ENCODE measurements at regions not wholly inside any gene's neighbourhood (a gene's known extent, or its start where the extent isn't known, plus 50 kb on each side); places are given as distances from the start of the nearest gene placed in this dataset.
"Not testable (repeated sequence)": the region's sequence is repeated elsewhere in the genome, so short reads cannot be mapped to it uniquely, and the experiment has no call there.

GRCh38 chr4:170888660-170889059 is 798.9 kb upstream of the AADAT start:
- no peaks in the 10 kb centered on the region for H3K36me3 ChIP-seq (ENCODE audit: control insufficient read depth in 2 of 3, insufficient read depth in 3 of 3, low read length in 3 of 3)
- Mint-ChIP-seq H3K27me3 (no peaks in the 10 kb centered on the region), H3K4me1 (peaks cover 0 to 1% (median 0%) of the 10 kb centered on the region in 7 donors), H3K27ac (no peak overlapping the region), H3K9me3 (peaks cover 0 to 30% (median 2%) of the 10 kb centered on the region in 11 donors), H3K36me3 (no peaks in the 10 kb centered on the region), H3K4me3 (no peak overlapping the region)
- no peaks in the 10 kb centered on the region for H3K9me3 ChIP-seq (ENCODE audit: control insufficient read depth in 2 of 3, low read length in 3 of 3)
- DNase-seq (no peak), ATAC-seq (no peak)
- intact Hi-C loops (cut with micrococcal nuclease), result no loop called here
- no peaks in the 10 kb centered on the region for H3K4me1 ChIP-seq (ENCODE audit: control insufficient read depth in 2 of 2, insufficient read depth in 2 of 2, low read length in 2 of 2)
- ChIA-PET CTCF (no interaction called here), POLR2A (no interaction called here)
- H3K4me3 ChIP-seq (ENCODE audit: low read length), result no peak overlapping the region
- no peak overlapping the region for H3K27ac ChIP-seq (ENCODE audit: low read depth, low read length)
- no peaks in the 10 kb centered on the region for H3K27me3 ChIP-seq (ENCODE audit: control insufficient read depth in 2 of 2, insufficient read depth in 2 of 2, low read length in 2 of 2)

- Mint-ChIP-seq H3K9me3 (peaks cover 0 to 28% (median 2%) of the 10 kb centered on the region in 11 donors), H3K36me3 (no peaks in the 10 kb centered on the region), H3K4me3 (no peak overlapping the region), H3K4me1 (peaks cover 0 to 1% (median 0%) of the 10 kb centered on the region in 7 donors), H3K27ac (no peak overlapping the region), H3K27me3 (no peaks in the 10 kb centered on the region)
- Histone ChIP-seq H3K27ac (ENCODE audit: low read depth, low read length) (no peak overlapping the region), H3K4me3 (ENCODE audit: low read length) (no peak overlapping the region), H3K36me3 (ENCODE audit: control insufficient read depth in 2 of 3, insufficient read depth in 3 of 3, low read length in 3 of 3) (no peaks in the 10 kb centered on the region), H3K27me3 (ENCODE audit: control insufficient read depth in 2 of 2, insufficient read depth in 2 of 2, low read length in 2 of 2) (no peaks in the 10 kb centered on the region), H3K4me1 (ENCODE audit: control insufficient read depth in 2 of 2, insufficient read depth in 2 of 2, low read length in 2 of 2) (no peaks in the 10 kb centered on the region), H3K9me3 (ENCODE audit: control insufficient read depth in 2 of 3, low read length in 3 of 3) (no peaks in the 10 kb centered on the region)
- ATAC-seq (no peak), DNase-seq (no peak)
- ChIA-PET POLR2A (no interaction called here), CTCF (no interaction called here)
- intact Hi-C loops (cut with micrococcal nuclease), result no loop called here
Measured at GRCh38 chr4:170887396-170887795, 797.6 kb upstream of the AADAT start.

- H3K9me3 Mint-ChIP-seq, result peaks cover 0 to 21% (median 1%) of the 10 kb centered on the region in 11 donors
- POLR2A ChIA-PET, result no interaction called here
- no peaks in the 10 kb centered on the region for H3K9me3 ChIP-seq (ENCODE audit: control insufficient read depth in 2 of 3, low read length in 3 of 3)
- intact Hi-C loops (cut with micrococcal nuclease), result no loop called here
- no peak overlapping the region for H3K4me3 ChIP-seq (ENCODE audit: low read length)
- no peaks in the 10 kb centered on the region for H3K4me1 ChIP-seq (ENCODE audit: control insufficient read depth in 2 of 2, insufficient read depth in 2 of 2, low read length in 2 of 2)
- H3K27me3 ChIP-seq (ENCODE audit: control insufficient read depth in 2 of 2, insufficient read depth in 2 of 2, low read length in 2 of 2), result no peaks in the 10 kb centered on the region
- no peak overlapping the region for H3K4me3 Mint-ChIP-seq
- CTCF ChIA-PET, result no interaction called here
- peaks cover 0 to 1% (median 0%) of the 10 kb centered on the region in 7 donors for H3K4me1 Mint-ChIP-seq
- H3K27me3 Mint-ChIP-seq, result no peaks in the 10 kb centered on the region
- no peak overlapping the region for H3K27ac Mint-ChIP-seq
- H3K36me3 ChIP-seq (ENCODE audit: control insufficient read depth in 2 of 3, insufficient read depth in 3 of 3, low read length in 3 of 3), result no peaks in the 10 kb centered on the region
- no peak overlapping the region for H3K27ac ChIP-seq (ENCODE audit: low read depth, low read length)
- no peaks in the 10 kb centered on the region for H3K36me3 Mint-ChIP-seq
- no peak for DNase-seq
- ATAC-seq, result no peak
Measured at GRCh38 chr4:170884969-170885570, 795.3 kb upstream of the AADAT start.

- H3K36me3 ChIP-seq (ENCODE audit: control insufficient read depth in 2 of 3, insufficient read depth in 3 of 3, low read length in 3 of 3); H3K4me1 Mint-ChIP-seq; intact Hi-C loops (cut with micrococcal nuclease); H3K4me1 ChIP-seq (ENCODE audit: control insufficient read depth in 2 of 2, insufficient read depth in 2 of 2, low read length in 2 of 2); H3K27ac Mint-ChIP-seq; ATAC-seq; H3K27me3 Mint-ChIP-seq; H3K9me3 ChIP-seq (ENCODE audit: control insufficient read depth in 2 of 3, low read length in 3 of 3); H3K4me3 ChIP-seq (ENCODE audit: low read length); DNase-seq; H3K27ac ChIP-seq (ENCODE audit: low read depth, low read length); POLR2A ChIA-PET; CTCF ChIA-PET; H3K4me3 Mint-ChIP-seq; H3K36me3 Mint-ChIP-seq; H3K27me3 ChIP-seq (ENCODE audit: control insufficient read depth in 2 of 2, insufficient read depth in 2 of 2, low read length in 2 of 2): not testable (repeated sequence)
- peaks cover 0 to 18% (median 0%) of the 10 kb centered on the region in 11 donors for H3K9me3 Mint-ChIP-seq
Measured at GRCh38 chr4:170881646-170882045, 791.9 kb upstream of the AADAT start.

GRCh38 chr4:170875868-170876267 is 786.1 kb upstream of the AADAT start:
- Histone ChIP-seq H3K4me3 (ENCODE audit: low read length) (no peak overlapping the region), H3K4me1 (ENCODE audit: control insufficient read depth in 2 of 2, insufficient read depth in 2 of 2, low read length in 2 of 2) (no peaks in the 10 kb centered on the region), H3K36me3 (ENCODE audit: control insufficient read depth in 2 of 3, insufficient read depth in 3 of 3, low read length in 3 of 3) (no peaks in the 10 kb centered on the region), H3K27me3 (ENCODE audit: control insufficient read depth in 2 of 2, insufficient read depth in 2 of 2, low read length in 2 of 2) (no peaks in the 10 kb centered on the region), H3K9me3 (ENCODE audit: control insufficient read depth in 2 of 3, low read length in 3 of 3) (peaks cover 0 to 4% (median 0%) of the 10 kb centered on the region in 3 experiments), H3K27ac (ENCODE audit: low read depth, low read length) (no peak overlapping the region)
- ChIA-PET CTCF (no interaction called here), POLR2A (no interaction called here)
- no peaks in the 10 kb centered on the region for H3K4me1 Mint-ChIP-seq
- intact Hi-C loops (cut with micrococcal nuclease), result no loop called here
- ATAC-seq (no peak), DNase-seq (no peak)
- no peaks in the 10 kb centered on the region for H3K36me3 Mint-ChIP-seq
- H3K27ac Mint-ChIP-seq, result no peak overlapping the region
- peaks cover 0 to 14% (median 0%) of the 10 kb centered on the region in 11 donors for H3K9me3 Mint-ChIP-seq
- no peaks in the 10 kb centered on the region for H3K27me3 Mint-ChIP-seq
- H3K4me3 Mint-ChIP-seq, result no peak overlapping the region

GRCh38 chr4:170872794-170873193 is 783.0 kb upstream of the AADAT start:
- DNase-seq, result no peak
- ChIA-PET CTCF (no interaction called here), POLR2A (no interaction called here)
- H3K4me3 Mint-ChIP-seq, result no peak overlapping the region
- H3K27me3 ChIP-seq (ENCODE audit: control insufficient read depth in 2 of 2, insufficient read depth in 2 of 2, low read length in 2 of 2), result no peaks in the 10 kb centered on the region
- H3K36me3 ChIP-seq (ENCODE audit: control insufficient read depth in 2 of 3, insufficient read depth in 3 of 3, low read length in 3 of 3), result no peaks in the 10 kb centered on the region
- H3K27me3 Mint-ChIP-seq, result no peaks in the 10 kb centered on the region
- no peaks in the 10 kb centered on the region for H3K4me1 ChIP-seq (ENCODE audit: control insufficient read depth in 2 of 2, insufficient read depth in 2 of 2, low read length in 2 of 2)
- H3K4me1 Mint-ChIP-seq, result no peaks in the 10 kb centered on the region
- ATAC-seq, result no peak
- no peak overlapping the region for H3K27ac Mint-ChIP-seq
- peaks cover 0 to 28% (median 3%) of the 10 kb centered on the region in 11 donors for H3K9me3 Mint-ChIP-seq
- H3K9me3 ChIP-seq (ENCODE audit: control insufficient read depth in 2 of 3, low read length in 3 of 3), result peaks cover 0 to 4% (median 0%) of the 10 kb centered on the region in 3 experiments
- H3K27ac ChIP-seq (ENCODE audit: low read depth, low read length), result no peak overlapping the region
- intact Hi-C loops (cut with micrococcal nuclease), result no loop called here
- H3K36me3 Mint-ChIP-seq, result no peaks in the 10 kb centered on the region
- H3K4me3 ChIP-seq (ENCODE audit: low read length), result no peak overlapping the region

GRCh38 chr4:170868170-170868569 is 778.4 kb upstream of the AADAT start:
- H3K9me3 Mint-ChIP-seq, result peaks cover 0 to 32% (median 5%) of the 10 kb centered on the region in 11 donors
- no peak overlapping the region for H3K27ac Mint-ChIP-seq
- no peaks in the 10 kb centered on the region for H3K4me1 Mint-ChIP-seq
- intact Hi-C loops (cut with micrococcal nuclease), result no loop called here
- no peaks in the 10 kb centered on the region for H3K27me3 Mint-ChIP-seq
- ChIA-PET POLR2A (no interaction called here), CTCF (no interaction called here)
- DNase-seq (no peak), ATAC-seq (no peak)
- no peaks in the 10 kb centered on the region for H3K36me3 Mint-ChIP-seq
- H3K4me3 Mint-ChIP-seq, result no peak overlapping the region
- no peak overlapping the region for H3K4me3 ChIP-seq (ENCODE audit: low read length)
- H3K27me3 ChIP-seq (ENCODE audit: control insufficient read depth in 2 of 2, insufficient read depth in 2 of 2, low read length in 2 of 2), result no peaks in the 10 kb centered on the region
- no peaks in the 10 kb centered on the region for H3K4me1 ChIP-seq (ENCODE audit: control insufficient read depth in 2 of 2, insufficient read depth in 2 of 2, low read length in 2 of 2)
- H3K27ac ChIP-seq (ENCODE audit: low read depth, low read length), result no peak overlapping the region
- no peaks in the 10 kb centered on the region for H3K36me3 ChIP-seq (ENCODE audit: control insufficient read depth in 2 of 3, insufficient read depth in 3 of 3, low read length in 3 of 3)
- H3K9me3 ChIP-seq (ENCODE audit: control insufficient read depth in 2 of 3, low read length in 3 of 3), result no peaks in the 10 kb centered on the region
